Kidney glomerular epithelial cell (primary cell): ENCODE measurements at regions not wholly inside any gene's neighbourhood (a gene's known extent, or its start where the extent isn't known, plus 50 kb on each side); places are given as distances from the start of the nearest gene placed in this dataset.

ENCODE experiments used
- DNase-seq: peaks from one replicate; lab custom pipeline; 2025; lab: John Stamatoyannopoulos, UW

- no peak for DNase-seq
These were observed 120.3 kb upstream of the B3GAT1 start for GRCh38 chr11:134532131-134532920.

GRCh38 chr11:134531327-134532130, 119.5 kb upstream of the B3GAT1 start:
- DNase-seq, result no peak

- DNase-seq, result no peak
These were observed 118.7 kb upstream of the B3GAT1 start for GRCh38 chr11:134530636-134531326.

GRCh38 chr11:134529212-134530096, 117.4 kb upstream of the B3GAT1 start:
- no peak for DNase-seq

GRCh38 chr11:134528453-134528852, 116.4 kb upstream of the B3GAT1 start:
- no peak for DNase-seq

GRCh38 chr11:134527382-134528243, 115.6 kb upstream of the B3GAT1 start:
- DNase-seq, result no peak

GRCh38 chr11:134524896-134525845, 113.1 kb upstream of the B3GAT1 start:
- DNase-seq, result no peak

GRCh38 chr11:134524201-134524600, 112.2 kb upstream of the B3GAT1 start:
- DNase-seq, result no peak

GRCh38 chr11:134522782-134523570, 110.9 kb upstream of the B3GAT1 start:
- DNase-seq, result no peak

- DNase-seq, result no peak
These were observed 109.6 kb upstream of the B3GAT1 start for GRCh38 chr11:134521452-134522289.

- no peak for DNase-seq
These were observed 109.0 kb upstream of the B3GAT1 start for GRCh38 chr11:134521001-134521400.

GRCh38 chr11:134519788-134520187, 107.7 kb upstream of the B3GAT1 start:
- DNase-seq, result no peak

GRCh38 chr11:134519390-134519750, 107.3 kb upstream of the B3GAT1 start:
- DNase-seq, result no peak

- no peak for DNase-seq
These were observed 106.8 kb upstream of the B3GAT1 start for GRCh38 chr11:134518616-134519389.

GRCh38 chr11:134517621-134518293, 105.7 kb upstream of the B3GAT1 start:
- no peak for DNase-seq

- no peak for DNase-seq
These were observed 105.1 kb upstream of the B3GAT1 start for GRCh38 chr11:134517115-134517514.
